ENCODE measurements at regions not wholly inside any gene's neighbourhood (a gene's known extent, or its start where the extent isn't known, plus 50 kb on each side); places are given as distances from the start of the nearest gene placed in this dataset.
A peak's percentile ranks its signal among the peaks of the same experiment; 100 is the strongest.

GRCh38 chr10:30553018-30553625 lies 76.4 kb downstream of the LYZL2 start (continued):
- TF ChIP-seq, protein P1, sequence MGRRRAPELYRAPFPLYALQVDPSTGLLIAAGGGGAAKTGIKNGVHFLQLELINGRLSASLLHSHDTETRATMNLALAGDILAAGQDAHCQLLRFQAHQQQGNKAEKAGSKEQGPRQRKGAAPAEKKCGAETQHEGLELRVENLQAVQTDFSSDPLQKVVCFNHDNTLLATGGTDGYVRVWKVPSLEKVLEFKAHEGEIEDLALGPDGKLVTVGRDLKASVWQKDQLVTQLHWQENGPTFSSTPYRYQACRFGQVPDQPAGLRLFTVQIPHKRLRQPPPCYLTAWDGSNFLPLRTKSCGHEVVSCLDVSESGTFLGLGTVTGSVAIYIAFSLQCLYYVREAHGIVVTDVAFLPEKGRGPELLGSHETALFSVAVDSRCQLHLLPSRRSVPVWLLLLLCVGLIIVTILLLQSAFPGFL (CRISPR knock-in tag; IDR thresholded peaks at IDR 0.05) = no peak
- TF ChIP-seq STAT5A (IDR thresholded peaks at IDR 0.05; ENCODE audit: borderline replicate concordance, low read length) (peak; percentile 79), ZNF436 (CRISPR knock-in tag; IDR thresholded peaks at IDR 0.05) (no peak), ZNF717 (CRISPR knock-in tag; IDR thresholded peaks at IDR 0.05) (no peak), CSDE1 (IDR thresholded peaks at IDR 0.05) (no peak), ETS2 (tag; IDR thresholded peaks at IDR 0.05; ENCODE audit: borderline replicate concordance, poor library complexity, severe bottlenecking) (no peak), GABPB2 (CRISPR knock-in tag; conservative IDR thresholded peaks at IDR 0.05) (no peak), MTA3 (IDR thresholded peaks at IDR 0.05; ENCODE audit: borderline replicate concordance) (no peak), FOXP1 (CRISPR knock-in tag; IDR thresholded peaks at IDR 0.05) (no peak), TEAD4 (IDR thresholded peaks at IDR 0.05; ENCODE audit: low read length) (peak; percentile 88), TEAD4 (CRISPR knock-in tag; IDR thresholded peaks at IDR 0.05; ENCODE audit: borderline replicate concordance) (no peak), RBM25 (IDR thresholded peaks at IDR 0.05; ENCODE audit: low read depth, low read length, severe bottlenecking) (no peak), MYNN (IDR thresholded peaks at IDR 0.05) (no peak), MYNN (CRISPR knock-in tag; IDR thresholded peaks at IDR 0.05) (no peak), BDP1 (IDR thresholded peaks at IDR 0.05; ENCODE audit: insufficient read depth, insufficient read length) (no peak), TAL1 (IDR thresholded peaks at IDR 0.05) (peak; percentile 89), LEF1 (IDR thresholded peaks at IDR 0.05) (peak; percentile 95), ZNF79 (CRISPR knock-in tag; IDR thresholded peaks at IDR 0.05; ENCODE audit: low read depth) (0 out of 2 replicates have a peak, but pooled peaks have one; percentile 15), BHLHE40 (IDR thresholded peaks at IDR 0.05; ENCODE audit: low read length) (peak; percentile 74), TAF1 (IDR thresholded peaks at IDR 0.05; ENCODE audit: control insufficient read depth, extremely low read depth, insufficient read depth, low read length, severe bottlenecking) (peak; percentile 61), MXD1 (CRISPR knock-in tag; IDR thresholded peaks at IDR 0.05; ENCODE audit: borderline replicate concordance, poor library complexity, severe bottlenecking) (no peak), BCL6 (CRISPR knock-in tag; IDR thresholded peaks at IDR 0.05) (no peak), CREM (IDR thresholded peaks at IDR 0.05; ENCODE audit: low read depth) (peak; percentile 78), FOXA3 (CRISPR knock-in tag; conservative IDR thresholded peaks at IDR 0.05 in 1 of 2, IDR thresholded peaks at IDR 0.05 in 1 of 2) (no peak), CEBPB (tag; IDR thresholded peaks at IDR 0.05) (0 out of 2 replicates have a peak, but pooled peaks have one; percentile 3), BMI1 (IDR thresholded peaks at IDR 0.05; ENCODE audit: low read length) (no peak), ZNF316 (IDR thresholded peaks at IDR 0.05) (peak; percentile 95), POLR2H (tag; IDR thresholded peaks at IDR 0.05; ENCODE audit: low read depth) (no peak)
- TF ChIP-seq, protein P2, sequence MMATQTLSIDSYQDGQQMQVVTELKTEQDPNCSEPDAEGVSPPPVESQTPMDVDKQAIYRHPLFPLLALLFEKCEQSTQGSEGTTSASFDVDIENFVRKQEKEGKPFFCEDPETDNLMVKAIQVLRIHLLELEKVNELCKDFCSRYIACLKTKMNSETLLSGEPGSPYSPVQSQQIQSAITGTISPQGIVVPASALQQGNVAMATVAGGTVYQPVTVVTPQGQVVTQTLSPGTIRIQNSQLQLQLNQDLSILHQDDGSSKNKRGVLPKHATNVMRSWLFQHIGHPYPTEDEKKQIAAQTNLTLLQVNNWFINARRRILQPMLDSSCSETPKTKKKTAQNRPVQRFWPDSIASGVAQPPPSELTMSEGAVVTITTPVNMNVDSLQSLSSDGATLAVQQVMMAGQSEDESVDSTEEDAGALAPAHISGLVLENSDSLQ (IDR thresholded peaks at IDR 0.05) = peak; percentile 87
- TF ChIP-seq, protein P3, sequence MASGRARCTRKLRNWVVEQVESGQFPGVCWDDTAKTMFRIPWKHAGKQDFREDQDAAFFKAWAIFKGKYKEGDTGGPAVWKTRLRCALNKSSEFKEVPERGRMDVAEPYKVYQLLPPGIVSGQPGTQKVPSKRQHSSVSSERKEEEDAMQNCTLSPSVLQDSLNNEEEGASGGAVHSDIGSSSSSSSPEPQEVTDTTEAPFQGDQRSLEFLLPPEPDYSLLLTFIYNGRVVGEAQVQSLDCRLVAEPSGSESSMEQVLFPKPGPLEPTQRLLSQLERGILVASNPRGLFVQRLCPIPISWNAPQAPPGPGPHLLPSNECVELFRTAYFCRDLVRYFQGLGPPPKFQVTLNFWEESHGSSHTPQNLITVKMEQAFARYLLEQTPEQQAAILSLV (tag; IDR thresholded peaks at IDR 0.05) = no peak

All from K562 (cell line).